HG02884 (cell line): ENCODE measurements at regions not wholly inside any gene's neighbourhood (a gene's known extent, or its start where the extent isn't known, plus 50 kb on each side); places are given as distances from the start of the nearest gene placed in this dataset.

Source experiments
- ATAC-seq: cut with Tn5 transposase; IDR thresholded peaks from one replicate; pipeline ENCODE4 v1.9.1; 2021; ENCODE audit warnings: mild to moderate bottlenecking, moderate library complexity; ENCODE audit not compliant: unreplicated experiment

DNA sequence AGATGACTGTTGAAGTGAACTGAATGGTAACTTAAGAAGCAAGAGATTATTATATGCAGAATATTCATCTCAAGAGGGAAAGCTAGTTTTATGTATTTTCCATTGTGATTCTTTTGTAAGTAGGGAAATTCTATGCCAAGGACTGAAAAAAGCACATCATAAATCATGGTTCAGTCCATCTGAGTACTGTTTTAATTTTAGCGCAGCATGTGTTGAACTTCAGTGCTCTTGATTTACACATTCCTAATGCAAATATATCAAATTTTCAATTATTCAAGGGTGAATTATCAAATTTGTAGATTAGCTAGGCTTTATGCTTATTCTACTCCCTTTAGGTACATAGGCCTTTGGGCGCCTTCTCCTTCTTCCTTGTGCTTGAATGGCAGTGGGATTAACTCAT lies 50.3 kb upstream of the TCF12 start:
- no peak for ATAC-seq

DNA sequence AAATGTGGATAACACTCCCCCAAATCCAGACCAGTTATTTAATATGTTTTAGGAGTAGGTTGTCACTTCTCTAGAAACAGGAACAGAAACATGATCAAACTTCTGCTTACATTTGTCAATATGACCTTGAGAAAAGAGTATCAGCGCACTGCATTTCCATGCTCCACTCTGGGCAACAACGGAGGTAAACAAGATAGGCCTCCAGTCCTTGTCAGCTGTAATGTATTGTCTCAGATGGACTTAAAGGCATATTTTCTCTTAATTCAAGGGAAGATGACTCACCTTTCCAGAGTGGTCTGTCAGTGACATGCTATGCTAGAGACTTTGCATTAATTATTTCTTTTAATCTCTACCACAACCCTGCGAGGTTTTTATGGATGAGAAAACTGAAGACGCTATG lies 51.6 kb upstream of the TCF12 start:
- no peak for ATAC-seq

DNA sequence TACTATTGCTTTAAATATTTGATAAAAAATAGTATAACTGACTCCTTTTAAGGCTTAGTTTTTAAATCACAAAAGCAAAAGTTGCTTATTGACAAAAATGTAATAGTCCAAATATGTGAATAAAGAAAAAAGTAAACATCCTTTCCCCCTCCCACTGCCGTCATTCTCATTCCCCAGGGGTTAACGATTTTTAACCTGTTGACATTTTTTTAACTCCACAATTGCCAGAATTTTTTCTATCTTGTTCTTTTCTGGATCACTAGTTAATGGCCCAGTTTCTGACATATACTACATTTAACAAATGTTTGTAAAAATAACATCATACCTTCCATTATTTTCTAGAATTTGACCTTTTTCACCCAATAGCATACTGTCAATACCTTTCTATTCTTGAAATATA lies 60.6 kb upstream of the TCF12 start:
- ATAC-seq: no peak

DNA sequence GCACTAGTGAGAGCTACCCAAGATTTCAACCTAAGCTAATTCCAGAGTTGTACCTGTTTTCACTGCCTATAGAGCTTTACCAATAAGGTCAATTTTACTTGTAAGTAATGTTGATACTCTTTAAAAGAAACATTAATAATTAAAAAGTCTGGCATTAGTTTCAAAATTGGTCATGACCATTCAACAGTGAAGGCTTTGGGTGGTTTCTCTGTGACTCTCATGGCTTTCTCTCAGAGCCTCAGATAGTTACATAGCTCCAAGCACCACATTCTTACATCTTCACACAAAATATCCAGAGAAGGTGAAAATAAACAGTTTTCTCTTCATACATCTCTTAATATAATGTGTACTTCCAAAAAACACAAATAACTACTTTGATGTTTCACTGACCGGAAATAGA lies 61.5 kb upstream of the TCF12 start:
- ATAC-seq: no peak

DNA sequence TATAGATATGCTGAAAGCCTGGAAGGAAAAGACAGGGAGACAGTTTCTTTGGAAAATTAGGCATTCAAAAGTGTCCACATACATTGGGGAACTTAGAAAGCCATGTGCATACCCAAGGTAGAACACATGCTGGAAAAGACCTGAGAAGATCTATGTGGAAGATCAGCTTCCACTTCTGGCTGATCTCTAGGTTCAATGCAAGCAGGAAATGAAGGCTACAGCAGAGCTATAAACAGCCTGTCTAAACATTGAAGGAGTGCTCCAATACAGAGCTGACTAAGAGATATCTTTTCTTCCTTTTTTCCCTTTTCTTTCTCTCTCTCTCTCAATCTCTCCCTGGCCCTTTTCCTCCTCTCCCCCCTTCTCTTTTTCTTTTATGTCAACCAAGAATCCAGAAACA lies 73.6 kb upstream of the TCF12 start:
- no peak for ATAC-seq

DNA sequence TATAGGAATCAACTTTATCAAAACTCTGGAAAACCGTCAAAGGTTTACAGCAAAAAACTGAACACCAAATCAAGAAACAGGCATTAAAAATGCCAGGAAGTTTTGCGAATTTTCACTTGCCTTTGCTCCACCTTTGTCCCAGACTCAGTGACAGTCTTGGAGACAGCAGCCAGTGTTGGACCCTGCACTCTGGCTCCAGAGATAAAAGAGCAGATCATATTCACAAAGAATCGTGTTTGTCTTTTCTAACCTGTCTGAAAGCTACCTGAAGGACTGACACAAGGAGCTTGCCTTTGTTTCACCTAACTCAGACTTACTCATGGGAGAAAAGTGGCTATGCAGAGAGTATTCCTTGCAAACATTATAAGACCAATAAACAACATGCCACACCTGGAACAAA lies 74.0 kb upstream of the TCF12 start:
- ATAC-seq: no peak

DNA sequence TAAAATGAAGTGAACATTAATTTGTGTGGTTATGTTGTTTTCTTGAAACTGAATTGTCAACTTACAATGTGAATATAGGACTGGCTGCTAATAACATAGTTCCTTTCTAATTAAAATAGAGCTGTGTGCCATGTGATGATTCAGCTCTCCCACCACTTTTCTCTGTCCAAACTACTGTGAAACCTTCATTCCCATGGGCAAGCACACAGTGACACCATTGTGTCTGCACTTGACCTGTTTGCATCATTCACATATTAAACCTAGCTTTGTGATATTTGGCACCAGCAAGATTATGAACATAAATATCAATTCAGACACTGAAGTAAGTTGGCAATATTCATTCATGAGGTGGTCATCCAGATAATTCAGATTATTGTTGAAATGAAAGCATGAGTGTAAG lies 78.8 kb upstream of the TCF12 start:
- ATAC-seq: no peak

DNA sequence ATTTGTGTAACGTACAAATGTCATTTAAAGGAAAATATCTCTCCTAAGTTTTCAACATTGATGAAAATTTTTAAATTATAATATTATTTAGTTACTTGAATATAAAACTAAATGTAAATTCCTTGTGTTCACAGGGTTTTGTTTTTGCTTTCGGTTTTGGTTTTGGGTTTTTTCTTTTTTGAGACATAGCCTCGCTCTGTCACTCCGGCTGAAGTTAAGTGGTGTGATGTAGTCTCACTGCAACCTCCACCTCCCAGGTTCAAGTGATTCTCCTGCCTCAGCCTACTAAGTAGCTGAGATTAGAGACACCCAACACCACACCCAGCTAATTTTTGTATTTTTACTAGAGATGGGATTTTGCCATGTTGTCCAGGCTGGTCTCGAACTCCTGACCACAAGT lies 79.3 kb upstream of the TCF12 start:
- ATAC-seq: no peak

DNA sequence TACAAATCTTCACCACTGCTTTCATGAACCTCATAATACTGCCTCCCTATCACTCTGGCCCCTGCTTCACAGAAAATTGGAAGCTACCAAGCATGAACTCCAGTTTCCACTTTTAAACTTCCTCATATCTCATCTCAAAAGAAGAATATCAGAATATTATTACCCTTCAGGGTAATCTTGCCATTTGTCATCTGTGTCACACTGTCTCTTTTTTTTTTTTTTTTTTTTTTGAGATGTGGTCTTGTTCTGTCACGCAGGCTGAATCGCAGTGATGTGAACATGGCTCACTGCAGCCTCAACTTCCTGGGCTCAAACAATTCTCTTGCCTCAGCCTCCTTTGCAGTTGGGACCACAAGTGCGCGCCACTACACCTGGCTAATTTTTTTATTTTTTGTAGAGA lies 80.4 kb upstream of the TCF12 start:
- ATAC-seq: no peak

DNA sequence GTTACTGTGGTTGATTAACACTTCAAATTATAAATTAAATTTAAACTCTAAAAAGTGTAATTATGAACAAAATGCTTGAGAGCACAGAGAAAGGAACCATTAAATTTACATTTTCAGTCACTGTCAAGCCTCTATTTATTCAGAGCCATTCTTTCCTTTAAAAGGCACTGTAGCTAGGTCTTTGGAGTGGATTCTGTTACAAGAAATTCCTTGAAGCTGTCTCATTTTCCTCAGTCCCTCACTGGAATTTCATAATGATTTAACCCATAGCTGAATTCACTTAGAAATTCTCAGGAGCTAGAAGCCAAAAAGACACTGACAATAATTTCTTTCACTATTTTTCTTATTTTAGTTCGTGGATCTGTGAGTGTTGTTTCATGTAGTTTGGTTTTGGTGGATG lies 81.2 kb upstream of the TCF12 start:
- ATAC-seq: no peak

DNA sequence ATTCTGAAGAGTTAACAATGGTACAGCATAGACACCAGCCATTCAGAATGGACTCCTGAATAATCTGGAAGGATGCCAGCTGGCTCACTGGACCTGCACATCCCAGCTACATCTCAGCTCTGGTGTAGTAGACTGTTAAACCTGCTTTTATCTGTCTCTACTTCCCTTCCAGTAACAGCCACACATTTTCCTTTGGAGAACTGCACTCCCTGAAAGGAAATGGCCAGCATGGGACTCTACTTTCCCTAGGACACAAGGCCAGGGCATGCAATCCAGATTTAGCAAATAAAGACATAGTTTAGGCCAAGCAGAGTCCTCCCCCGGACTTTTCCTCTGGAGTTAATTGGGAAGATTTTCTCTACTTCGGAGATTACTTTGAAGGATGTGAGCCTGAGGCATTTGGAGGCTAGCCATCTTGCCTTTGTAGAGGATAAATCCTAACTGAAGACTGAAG lies 82.7 kb upstream of the TCF12 start:
- ATAC-seq: no peak

DNA sequence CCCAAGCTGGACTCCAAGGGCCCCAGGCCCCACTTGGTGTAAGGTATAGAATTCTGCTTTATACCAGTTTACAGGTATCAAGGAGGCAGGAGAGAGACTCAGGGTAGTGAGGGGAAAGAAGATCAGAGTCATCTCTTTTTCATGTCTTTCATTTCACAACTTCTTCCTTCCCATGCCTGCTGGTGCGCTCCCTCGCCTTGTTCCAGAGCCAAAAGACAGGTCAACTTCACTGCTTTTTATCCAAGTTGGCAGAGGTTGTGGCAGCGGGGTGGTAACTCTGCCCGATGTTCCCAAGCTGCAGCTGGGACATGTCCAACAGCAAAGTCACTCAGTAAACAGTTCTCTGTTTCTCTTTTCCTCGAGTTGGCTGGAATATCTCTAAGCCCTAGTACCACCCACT lies 86.3 kb upstream of the TCF12 start:
- ATAC-seq: no peak

DNA sequence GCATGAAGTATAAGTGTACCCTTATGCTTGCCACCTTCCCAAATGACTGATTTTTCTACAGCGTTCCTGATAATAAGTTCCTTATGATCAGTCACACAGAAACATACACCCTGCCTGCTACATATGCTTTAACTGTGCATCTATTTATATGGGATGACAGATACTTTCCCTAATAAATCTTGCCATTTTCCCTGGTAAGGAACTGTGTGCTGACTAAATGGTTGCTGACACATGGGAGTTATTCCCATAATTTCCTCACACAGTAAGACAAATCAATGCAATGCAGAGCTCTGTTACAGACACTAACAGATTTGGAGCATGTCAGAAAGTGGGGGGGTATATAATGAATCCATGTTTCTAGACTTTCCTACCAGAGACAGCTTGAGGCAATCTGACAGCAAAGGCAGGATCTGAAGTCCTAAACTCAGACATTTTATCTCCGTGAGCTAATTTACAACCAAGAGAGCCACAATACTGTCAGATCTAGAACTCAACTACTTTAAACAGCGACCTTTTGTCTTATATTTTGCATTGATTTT lies 86.9 kb upstream of the TCF12 start:
- no peak for ATAC-seq

DNA sequence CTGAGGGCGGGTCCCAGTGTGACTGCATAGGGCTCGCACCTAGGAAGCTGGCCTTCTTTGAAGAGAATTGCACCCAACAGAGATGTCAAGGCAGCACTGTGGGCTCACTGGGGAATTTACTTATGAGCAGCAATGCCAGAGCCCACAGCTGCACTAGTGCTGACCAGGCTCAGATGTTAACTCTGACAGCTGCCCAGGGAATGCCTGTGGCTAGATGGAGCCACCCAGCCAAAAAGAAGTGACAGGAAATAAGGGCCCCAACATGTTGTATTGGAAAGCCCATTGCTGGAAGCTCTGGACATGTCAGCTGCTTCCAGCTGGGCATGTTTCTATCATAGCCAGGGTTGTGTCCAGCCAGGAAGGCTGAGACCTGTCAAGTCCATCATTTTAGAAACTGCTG lies 90.9 kb upstream of the ZNF280D start:
- no peak for ATAC-seq

DNA sequence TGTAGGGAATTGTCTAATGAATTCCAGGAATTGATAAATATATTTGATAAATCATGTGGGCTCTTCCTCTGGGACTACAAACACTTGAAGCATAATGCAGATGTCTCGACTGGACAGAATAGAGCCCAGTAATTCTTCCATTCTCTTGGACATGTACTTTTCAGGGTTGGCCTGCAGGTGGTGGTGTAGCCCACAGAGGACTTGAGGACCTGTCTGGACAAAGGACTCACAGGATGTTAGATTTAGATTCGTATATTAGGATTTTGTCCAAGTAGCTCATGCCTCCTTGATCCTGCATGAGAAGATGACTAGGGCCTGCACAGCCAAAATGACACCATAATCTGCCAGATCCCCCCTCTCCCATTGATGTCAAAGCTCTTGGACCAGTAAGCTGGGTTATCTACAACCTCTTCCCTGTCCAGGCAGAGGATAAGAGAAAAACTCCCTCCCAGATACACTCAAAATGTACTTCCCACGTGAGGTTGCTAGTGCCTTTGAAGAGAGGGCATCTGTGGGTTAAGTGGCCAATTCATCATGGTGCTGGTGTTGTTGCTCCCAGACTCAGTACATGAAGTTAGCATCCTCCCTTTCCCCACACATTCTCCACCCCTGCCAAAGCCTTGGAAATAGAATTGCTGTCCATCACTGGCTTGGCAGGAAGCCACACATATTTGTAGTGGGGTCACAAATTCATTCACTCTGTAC lies 88.6 kb upstream of the ZNF280D start:
- ATAC-seq: no peak

DNA sequence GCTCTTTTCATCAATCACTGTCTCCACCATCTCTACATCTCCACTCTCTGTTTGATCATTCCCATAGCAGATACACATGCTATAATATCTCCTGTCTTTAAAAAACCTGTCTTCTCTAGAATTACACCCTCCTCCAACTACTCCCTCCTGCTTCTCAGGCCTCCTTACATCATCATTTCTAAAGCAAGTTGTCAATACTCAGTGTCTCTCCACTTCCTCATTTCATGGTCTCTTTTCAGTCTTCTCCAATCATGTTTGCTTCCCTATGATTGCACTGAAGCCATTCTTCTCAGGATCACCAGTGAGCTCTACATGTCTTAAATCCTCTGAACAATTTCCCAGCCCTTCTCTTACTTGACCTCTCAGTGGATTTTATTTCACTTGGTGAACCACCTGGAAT lies 87.0 kb upstream of the ZNF280D start:
- no peak for ATAC-seq

DNA sequence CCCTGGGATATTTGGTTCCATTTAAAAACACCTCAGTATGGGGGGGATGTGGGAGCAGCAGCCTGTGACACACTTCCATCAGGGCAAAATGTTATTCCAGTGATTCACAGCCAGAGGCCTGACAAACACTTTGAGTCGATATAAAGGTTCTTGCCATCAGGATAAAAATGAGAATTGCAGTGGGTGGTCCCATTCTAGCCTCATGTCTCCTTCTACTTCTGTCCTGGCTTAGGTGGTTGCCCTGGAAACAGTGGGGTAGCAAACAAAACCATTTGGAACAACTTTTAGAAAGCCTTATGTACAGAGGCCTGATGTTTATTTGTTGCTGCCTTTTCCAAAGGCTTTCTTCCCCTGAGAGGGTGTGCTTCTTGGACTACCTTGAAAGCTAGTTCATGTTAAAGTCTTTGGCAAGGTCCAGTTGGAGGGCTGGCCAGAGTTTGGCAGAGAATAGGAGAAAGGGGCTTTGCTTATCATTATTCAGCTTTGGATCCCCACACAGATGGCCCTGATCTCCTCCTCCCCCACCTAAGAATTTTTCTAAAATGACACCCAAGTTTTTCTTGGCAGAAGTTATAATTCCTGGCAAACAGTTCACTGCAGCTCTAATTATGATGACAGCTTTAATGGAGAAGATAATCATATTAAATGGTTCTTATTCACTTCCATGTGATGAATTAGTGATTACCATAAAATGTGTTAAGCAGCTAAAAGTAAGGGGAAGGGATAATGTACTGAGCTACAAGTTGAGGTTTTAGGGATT lies 84.2 kb upstream of the ZNF280D start:
- ATAC-seq: no peak

DNA sequence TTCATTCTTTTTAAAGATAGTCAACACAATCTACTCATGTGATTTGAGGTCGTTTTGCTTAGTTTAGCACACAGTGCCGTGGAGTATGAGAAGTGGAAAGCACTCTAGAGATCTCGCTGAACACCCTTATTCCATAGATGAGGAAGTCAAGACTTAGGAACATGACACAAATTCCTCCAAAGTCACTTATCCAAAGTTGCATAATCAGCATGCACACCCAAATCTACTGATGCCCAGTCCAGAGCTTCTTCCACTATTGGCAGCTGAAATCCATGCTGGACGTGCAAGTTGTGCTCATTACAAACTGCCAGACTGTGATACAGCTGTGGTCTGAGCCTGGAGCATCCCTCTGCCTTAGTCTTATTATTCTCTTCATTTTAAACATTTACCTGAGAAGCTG lies 83.5 kb upstream of the ZNF280D start:
- no peak for ATAC-seq

DNA sequence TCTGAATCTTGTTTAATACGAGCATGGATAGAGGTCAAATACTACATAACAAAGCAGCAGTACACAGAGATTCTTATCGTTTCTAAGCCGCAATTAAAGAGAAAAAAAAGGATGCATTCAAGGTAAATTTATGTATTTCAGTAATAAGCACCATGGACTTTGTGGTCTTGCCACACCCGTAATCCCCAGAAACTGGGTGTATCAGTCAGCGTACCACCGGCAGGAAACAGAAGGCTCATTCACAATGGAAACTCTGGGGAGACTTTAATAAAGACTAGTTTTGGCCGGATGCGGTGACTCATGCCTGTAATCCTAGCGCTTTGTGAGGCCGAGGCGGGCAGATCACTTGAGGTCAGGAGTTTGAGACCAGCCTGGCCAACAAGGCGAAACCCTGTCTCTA lies 81.9 kb upstream of the ZNF280D start:
- no peak for ATAC-seq

DNA sequence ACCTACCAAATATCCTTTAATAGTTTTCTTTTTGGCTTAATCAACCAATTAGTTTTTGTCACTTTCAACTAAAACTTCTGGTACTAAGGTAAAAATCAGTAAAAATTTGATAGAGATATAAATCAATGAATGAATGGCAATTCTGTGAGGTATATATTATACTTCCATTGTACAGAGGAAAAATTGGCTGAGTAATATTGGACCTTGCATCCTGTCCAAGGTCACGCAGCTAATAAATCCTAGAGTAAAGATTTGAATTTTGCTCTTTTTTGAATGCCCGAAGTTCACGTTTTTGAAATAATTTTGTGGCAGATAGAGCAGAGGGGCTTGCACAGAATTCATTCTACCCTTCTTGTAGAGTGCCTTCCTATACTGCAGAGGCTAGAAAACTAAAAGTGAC lies 81.1 kb upstream of the ZNF280D start:
- no peak for ATAC-seq

DNA sequence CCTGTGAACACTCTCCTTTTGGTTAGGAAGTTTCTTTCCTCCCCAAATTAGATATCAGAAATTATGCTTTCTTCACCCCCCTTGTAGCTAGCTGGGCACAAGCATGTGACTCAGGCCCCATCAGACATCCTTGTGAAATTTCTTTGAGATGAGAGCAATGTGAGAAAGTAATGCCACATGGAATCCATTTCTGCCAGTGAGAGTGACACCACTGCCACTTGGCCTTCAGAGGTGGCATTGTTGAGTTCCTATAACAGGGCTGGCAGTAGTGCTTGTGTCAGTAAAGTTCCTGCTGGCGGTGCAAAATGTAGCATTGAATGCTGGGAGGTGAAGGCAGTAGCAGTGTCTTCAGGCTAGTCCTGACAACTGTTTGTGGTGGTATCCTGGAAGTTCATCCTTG lies 80.7 kb upstream of the ZNF280D start:
- no peak for ATAC-seq

DNA sequence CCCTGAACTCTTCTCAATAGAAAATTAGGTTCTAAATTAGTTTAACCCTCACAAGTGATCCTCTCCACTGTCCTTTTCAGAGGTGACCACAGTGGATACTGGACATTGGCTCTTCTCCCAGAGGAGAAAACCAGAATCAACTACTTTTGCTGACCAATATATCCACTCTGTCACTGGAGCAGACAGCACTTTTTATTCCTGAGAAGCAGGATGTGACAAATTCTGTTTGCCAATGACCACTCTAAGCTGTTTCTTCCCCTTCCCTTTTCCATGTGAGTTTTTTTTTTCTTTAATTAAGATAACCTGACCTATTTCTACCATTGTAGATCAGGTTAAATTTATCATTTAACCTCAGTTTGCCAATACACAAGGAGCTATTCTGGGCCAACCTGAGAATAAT lies 79.7 kb upstream of the ZNF280D start:
- ATAC-seq: no peak
